Stimulated activated naive B cell treated with anti-CD40 and anti-IgM and Interleukin-4, amounts not matched to agents 10 μg/mL and 1 μg/mL and 100 μg/mL, for 72 hours (primary cell): ENCODE measurements at regions not wholly inside any gene's neighbourhood (a gene's known extent, or its start where the extent isn't known, plus 50 kb on each side); places are given as distances from the start of the nearest gene placed in this dataset.

Experiments used
- ATAC-seq, 2 donors: fragments of 150-1000 bp; cut with Tn5 transposase; replicated peaks; 2 replicates each; pipeline ENCODE4 v1.10.0; 2021; ENCODE audit warnings: moderate library complexity in 1 of 2
- DNase-seq: peaks from one replicate; pipeline ENCODE4 v3.0.0; 2021
- H3K27ac Mint-ChIP-seq: one replicate; pipeline ENCODE4 v1.8.0; 2022; ENCODE audit warnings: mild to moderate bottlenecking, mixed read lengths
- H3K27me3 Mint-ChIP-seq, 2 donors: one replicate each; pipeline ENCODE4 v1.8.0; 2022; ENCODE audit warnings: mixed read lengths in 2 of 2
- H3K36me3 Mint-ChIP-seq, 2 donors: one replicate each; pipeline ENCODE4 v1.8.0; 2022; ENCODE audit warnings: mixed read lengths in 2 of 2, mild to moderate bottlenecking in 1 of 2
- H3K4me1 Mint-ChIP-seq, 2 donors: one replicate each; pipeline ENCODE4 v1.8.0; 2022; ENCODE audit warnings: mixed read lengths in 2 of 2, mild to moderate bottlenecking in 1 of 2
- H3K4me3 Mint-ChIP-seq, 2 donors: one replicate each; pipeline ENCODE4 v1.8.0; 2022; ENCODE audit warnings: mild to moderate bottlenecking in 2 of 2, mixed read lengths in 2 of 2, moderate library complexity in 1 of 2
- H3K9me3 Mint-ChIP-seq, 2 donors: one replicate each; pipeline ENCODE4 v1.8.0; 2022; ENCODE audit warnings: mixed read lengths in 2 of 2, mild to moderate bottlenecking in 1 of 2

- ATAC-seq, result no peak
- Mint-ChIP-seq H3K27me3 (no peaks in the 10 kb centered on the region), H3K36me3 (no peaks in the 10 kb centered on the region), H3K4me3 (no peak overlapping the region), H3K27ac (no peak overlapping the region), H3K4me1 (no peaks in the 10 kb centered on the region), H3K9me3 (no peaks in the 10 kb centered on the region)
- DNase-seq, result no peak
Observed at GRCh38 chr5:130724658-130725057, 440.4 kb downstream of the HINT1 start.

DNA sequence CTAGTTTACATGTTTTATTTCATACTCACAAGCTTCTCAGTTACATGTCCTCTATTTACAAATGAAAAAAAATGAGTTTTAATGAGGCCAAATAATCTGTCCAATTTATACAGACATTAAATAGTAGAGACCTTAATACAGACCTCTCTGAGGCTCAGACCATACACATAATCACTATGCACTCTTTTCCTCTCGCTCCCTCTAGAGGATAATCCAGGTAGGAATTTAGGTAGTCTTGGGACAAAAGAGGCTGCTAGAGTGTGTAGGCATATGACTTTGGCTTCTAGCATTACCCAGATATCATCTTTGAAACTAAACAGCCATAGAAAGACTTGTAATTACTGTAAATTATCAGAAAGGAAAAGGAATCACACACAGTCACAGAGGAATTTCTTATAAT lies 444.7 kb downstream of the HINT1 start:
- Mint-ChIP-seq H3K9me3 (no peaks in the 10 kb centered on the region), H3K27me3 (peaks cover 0 to 10% of the 10 kb centered on the region in 2 donors), H3K4me1 (no peaks in the 10 kb centered on the region), H3K36me3 (no peaks in the 10 kb centered on the region), H3K4me3 (no peak overlapping the region), H3K27ac (no peak overlapping the region)
- DNase-seq, result no peak
- no peak for ATAC-seq

DNA sequence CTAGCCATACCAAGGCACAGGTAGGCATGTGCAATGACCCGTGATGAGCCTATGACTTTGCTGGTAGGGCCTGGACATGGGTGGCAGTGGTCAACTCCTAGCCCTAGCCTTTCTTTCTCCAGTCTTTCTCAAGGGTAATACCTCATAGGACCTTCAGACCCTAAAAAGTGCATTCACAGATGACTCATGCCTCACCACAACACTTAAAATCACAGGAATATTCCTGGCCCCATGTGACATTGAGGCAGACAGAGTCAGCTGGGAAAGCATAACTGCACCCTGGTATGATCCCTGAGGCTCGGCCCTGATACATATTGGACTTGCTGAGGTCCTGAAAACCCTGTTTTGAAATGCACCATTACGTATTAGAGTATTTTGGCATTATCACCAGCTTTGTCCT lies 449.5 kb downstream of the HINT1 start:
- no peak overlapping the region for H3K4me3 Mint-ChIP-seq
- DNase-seq (no peak), ATAC-seq (no peak)
- H3K27me3 Mint-ChIP-seq, result peaks cover 0 to 19% of the 10 kb centered on the region in 2 donors
- no peaks in the 10 kb centered on the region for H3K36me3 Mint-ChIP-seq
- H3K27ac Mint-ChIP-seq, result no peak overlapping the region
- no peaks in the 10 kb centered on the region for H3K4me1 Mint-ChIP-seq
- no peaks in the 10 kb centered on the region for H3K9me3 Mint-ChIP-seq

GRCh38 chr5:130714200-130714599 lies 450.9 kb downstream of the HINT1 start:
- H3K36me3 Mint-ChIP-seq, result no peaks in the 10 kb centered on the region
- H3K27me3 Mint-ChIP-seq, result peaks cover 0 to 17% of the 10 kb centered on the region in 2 donors
- DNase-seq, result no peak
- ATAC-seq, result no peak
- H3K4me1 Mint-ChIP-seq, result no peaks in the 10 kb centered on the region
- H3K27ac Mint-ChIP-seq, result no peak overlapping the region
- no peak overlapping the region for H3K4me3 Mint-ChIP-seq
- H3K9me3 Mint-ChIP-seq, result no peaks in the 10 kb centered on the region

DNA sequence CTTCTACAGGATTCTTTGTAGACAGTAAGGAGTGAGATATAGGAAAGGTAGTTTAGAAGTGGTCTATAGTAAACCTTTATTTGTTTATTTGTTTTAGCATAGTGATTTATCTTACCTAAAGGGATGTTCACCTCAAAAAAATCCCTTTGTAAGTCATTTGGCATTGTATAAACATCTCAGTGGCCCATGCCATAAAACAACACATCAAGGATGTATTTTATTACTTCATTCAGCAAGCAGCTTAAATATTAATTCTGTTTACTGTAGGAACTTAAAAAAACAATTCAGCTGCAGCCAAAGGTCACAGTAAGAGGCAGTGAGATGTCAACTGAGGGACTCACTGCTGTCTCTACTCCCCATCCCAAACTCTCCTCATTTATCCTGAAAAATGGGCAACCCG lies 452.7 kb downstream of the HINT1 start:
- H3K36me3 Mint-ChIP-seq, result no peaks in the 10 kb centered on the region
- H3K27ac Mint-ChIP-seq, result no peak overlapping the region
- no peak overlapping the region for H3K4me3 Mint-ChIP-seq
- no peaks in the 10 kb centered on the region for H3K9me3 Mint-ChIP-seq
- DNase-seq, result no peak
- H3K4me1 Mint-ChIP-seq, result no peaks in the 10 kb centered on the region
- H3K27me3 Mint-ChIP-seq, result peaks cover 0 to 9% of the 10 kb centered on the region in 2 donors
- ATAC-seq, result no peak

DNA sequence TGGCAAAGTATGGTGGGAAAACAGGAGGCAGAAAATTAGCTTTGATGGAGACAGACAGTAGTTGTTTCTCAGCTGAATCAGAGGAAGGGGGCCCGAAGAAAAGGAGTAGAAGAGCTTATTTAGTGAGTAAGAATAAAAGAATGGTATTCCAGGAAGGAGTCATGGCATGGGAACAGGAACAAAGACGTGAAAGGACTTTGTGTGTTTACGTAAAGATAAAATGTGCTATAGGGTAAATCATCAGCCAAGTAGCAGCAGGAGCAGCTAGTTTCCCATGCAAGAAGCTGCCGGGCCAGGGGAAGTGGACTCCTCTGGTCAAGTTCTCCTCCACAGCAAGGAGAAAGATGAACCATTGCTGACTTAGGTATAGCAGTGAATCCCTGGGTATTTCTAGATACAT lies 454.5 kb downstream of the HINT1 start:
- no peak for ATAC-seq
- DNase-seq, result no peak
- peaks cover 0 to 9% of the 10 kb centered on the region in 2 donors for H3K27me3 Mint-ChIP-seq
- no peak overlapping the region for H3K27ac Mint-ChIP-seq
- H3K36me3 Mint-ChIP-seq, result no peaks in the 10 kb centered on the region
- no peak overlapping the region for H3K4me3 Mint-ChIP-seq
- H3K4me1 Mint-ChIP-seq, result no peaks in the 10 kb centered on the region
- no peaks in the 10 kb centered on the region for H3K9me3 Mint-ChIP-seq

GRCh38 chr5:130708754-130709153 lies 456.3 kb downstream of the HINT1 start:
- DNase-seq (no peak), ATAC-seq (no peak)
- H3K4me3 Mint-ChIP-seq, result no peak overlapping the region
- H3K36me3 Mint-ChIP-seq, result no peaks in the 10 kb centered on the region
- no peaks in the 10 kb centered on the region for H3K9me3 Mint-ChIP-seq
- no peak overlapping the region for H3K27ac Mint-ChIP-seq
- H3K4me1 Mint-ChIP-seq, result no peaks in the 10 kb centered on the region
- no peaks in the 10 kb centered on the region for H3K27me3 Mint-ChIP-seq

DNA sequence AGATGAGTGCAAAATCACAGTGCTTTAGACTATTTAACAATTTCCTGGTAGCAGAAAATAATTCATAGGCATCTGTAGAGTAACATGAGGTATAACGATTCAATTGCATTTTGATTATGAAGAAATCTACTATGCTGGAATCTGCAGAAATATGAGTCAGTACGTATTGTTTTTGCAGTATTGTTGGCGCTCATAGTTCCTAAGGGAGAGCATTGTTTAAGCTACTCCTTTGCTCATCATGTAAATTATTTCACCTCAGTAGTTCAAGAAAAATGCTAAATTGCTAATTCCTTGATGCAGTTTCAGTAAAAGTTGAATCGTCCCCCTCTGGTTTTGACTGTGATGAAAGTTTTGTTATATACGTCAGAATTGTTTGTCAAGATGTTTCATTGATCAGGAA lies 458.4 kb downstream of the HINT1 start:
- H3K27ac Mint-ChIP-seq, result no peak overlapping the region
- no peak overlapping the region for H3K4me3 Mint-ChIP-seq
- ATAC-seq (no peak), DNase-seq (no peak)
- no peaks in the 10 kb centered on the region for H3K36me3 Mint-ChIP-seq
- H3K9me3 Mint-ChIP-seq, result peaks cover 0 to 5% of the 10 kb centered on the region in 2 donors
- H3K4me1 Mint-ChIP-seq, result no peaks in the 10 kb centered on the region
- H3K27me3 Mint-ChIP-seq, result no peaks in the 10 kb centered on the region

- no peaks in the 10 kb centered on the region for H3K27me3 Mint-ChIP-seq
- no peak overlapping the region for H3K27ac Mint-ChIP-seq
- no peaks in the 10 kb centered on the region for H3K36me3 Mint-ChIP-seq
- ATAC-seq (no peak), DNase-seq (no peak)
- peaks cover 0 to 5% of the 10 kb centered on the region in 2 donors for H3K9me3 Mint-ChIP-seq
- no peaks in the 10 kb centered on the region for H3K4me1 Mint-ChIP-seq
- no peak overlapping the region for H3K4me3 Mint-ChIP-seq
Observed at GRCh38 chr5:130705368-130705767, 459.7 kb downstream of the HINT1 start.

DNA sequence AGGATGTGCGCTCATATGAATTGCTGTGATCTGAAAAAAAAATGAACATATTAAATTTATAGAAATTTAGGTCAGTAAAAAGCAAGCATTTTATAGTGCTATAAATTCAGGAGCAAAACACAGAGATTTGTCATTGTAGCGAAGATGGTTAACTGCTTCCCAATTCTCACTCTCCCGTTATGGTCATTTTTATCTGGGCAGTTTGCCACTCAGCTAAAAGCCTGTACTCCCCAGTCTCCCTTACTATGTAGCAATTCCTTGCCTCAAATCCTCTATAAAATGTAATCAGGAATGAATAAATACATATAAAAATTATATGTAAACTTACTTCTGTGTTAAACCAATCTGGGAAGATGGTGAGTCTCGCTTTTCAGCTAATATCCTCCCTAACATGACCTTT lies 471.5 kb downstream of the HINT1 start:
- Mint-ChIP-seq H3K4me3 (no peak overlapping the region), H3K36me3 (no peaks in the 10 kb centered on the region), H3K27me3 (peaks cover 0 to 6% of the 10 kb centered on the region in 2 donors), H3K27ac (no peak overlapping the region), H3K9me3 (peaks cover 0 to 2% of the 10 kb centered on the region in 2 donors), H3K4me1 (no peaks in the 10 kb centered on the region)
- DNase-seq (no peak), ATAC-seq (no peak)

DNA sequence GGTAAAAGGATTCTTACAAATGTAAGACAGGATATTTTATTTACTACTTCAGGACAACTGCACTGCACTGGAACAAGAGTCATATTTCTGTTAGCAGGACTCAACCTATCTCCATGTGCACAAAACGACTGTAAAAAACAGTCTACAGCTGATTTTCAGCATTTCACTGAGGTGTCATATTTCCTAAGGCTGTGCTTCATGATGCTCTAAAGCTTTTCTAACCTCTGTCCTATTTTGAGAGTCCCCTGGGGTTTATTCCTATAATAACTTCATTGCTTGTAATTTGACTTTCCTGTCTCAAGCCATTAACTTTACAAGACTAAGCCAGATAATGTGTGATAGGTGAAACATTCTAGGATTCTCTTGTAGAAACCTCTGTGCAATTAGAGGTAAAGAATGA lies 472.3 kb downstream of the HINT1 start:
- Mint-ChIP-seq H3K9me3 (no peaks in the 10 kb centered on the region), H3K27ac (no peak overlapping the region), H3K27me3 (peaks cover 0 to 6% of the 10 kb centered on the region in 2 donors), H3K4me1 (no peaks in the 10 kb centered on the region), H3K4me3 (no peak overlapping the region), H3K36me3 (no peaks in the 10 kb centered on the region)
- no peak for DNase-seq
- ATAC-seq, result no peak

DNA sequence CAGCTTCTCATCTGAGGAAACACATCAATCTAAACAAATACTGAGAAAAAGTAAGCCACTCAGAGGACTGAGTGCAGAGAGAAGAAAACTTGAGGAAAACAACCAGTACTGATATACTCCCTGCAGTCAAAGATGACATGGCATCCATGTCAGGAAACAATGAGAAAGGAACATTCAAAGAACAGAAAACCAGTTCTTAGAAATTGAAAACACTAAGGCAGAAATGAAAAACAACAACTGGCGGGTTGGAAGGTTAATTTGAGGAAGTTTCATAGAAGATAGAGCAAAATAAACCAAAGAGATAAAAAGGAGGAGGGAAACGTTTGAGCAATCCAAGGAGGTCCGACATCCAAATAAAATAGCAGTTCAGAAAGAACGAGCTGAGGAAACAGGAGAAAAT lies 475.2 kb downstream of the HINT1 start:
- Mint-ChIP-seq H3K27me3 (peaks cover 0 to 6% of the 10 kb centered on the region in 2 donors), H3K9me3 (peaks cover 0 to 2% of the 10 kb centered on the region in 2 donors), H3K36me3 (no peaks in the 10 kb centered on the region), H3K4me3 (no peak overlapping the region), H3K27ac (no peak overlapping the region), H3K4me1 (no peaks in the 10 kb centered on the region)
- DNase-seq (no peak), ATAC-seq (no peak)

DNA sequence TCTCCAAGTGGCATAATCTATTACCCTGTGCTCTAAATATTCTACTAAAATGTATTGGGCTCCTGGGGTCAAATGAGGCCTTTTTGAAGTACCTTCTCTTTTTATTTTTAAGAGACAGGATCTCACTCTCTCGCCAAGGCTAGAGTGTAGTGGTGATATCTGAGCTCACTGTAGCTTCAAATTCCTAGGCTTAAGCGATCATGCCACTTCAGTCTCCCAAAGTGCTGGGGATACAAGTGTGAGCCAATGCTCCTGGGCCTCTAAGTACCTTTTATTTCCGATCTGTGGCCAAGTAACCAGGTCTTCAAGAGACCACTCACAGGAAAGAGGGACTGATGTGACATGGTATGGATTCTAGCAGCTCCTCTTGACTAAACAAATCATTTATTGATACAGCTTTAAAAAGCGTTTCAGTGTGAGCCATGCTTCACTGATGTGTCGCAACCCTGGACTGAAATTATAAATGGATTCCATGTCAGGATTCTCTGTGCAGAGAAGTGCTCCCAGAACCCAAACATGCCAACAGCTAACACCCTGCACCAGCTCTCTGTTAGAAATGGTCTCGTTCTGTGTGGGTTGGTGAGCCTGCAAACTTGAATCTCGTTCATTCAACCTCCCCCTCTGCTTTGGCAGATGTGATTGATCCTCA lies 477.8 kb downstream of the HINT1 start:
- no peaks in the 10 kb centered on the region for H3K4me1 Mint-ChIP-seq
- peaks cover 0 to 6% of the 10 kb centered on the region in 2 donors for H3K27me3 Mint-ChIP-seq
- no peak overlapping the region for H3K27ac Mint-ChIP-seq
- no peak for DNase-seq
- no peak overlapping the region for H3K4me3 Mint-ChIP-seq
- H3K36me3 Mint-ChIP-seq, result no peaks in the 10 kb centered on the region
- H3K9me3 Mint-ChIP-seq, result peaks cover 0 to 2% of the 10 kb centered on the region in 2 donors
- ATAC-seq, result no peak

- no peak overlapping the region for H3K27ac Mint-ChIP-seq
- ATAC-seq, result no peak
- H3K36me3 Mint-ChIP-seq, result no peaks in the 10 kb centered on the region
- H3K4me3 Mint-ChIP-seq, result no peak overlapping the region
- peaks cover 0 to 2% of the 10 kb centered on the region in 2 donors for H3K9me3 Mint-ChIP-seq
- DNase-seq, result no peak
- no peaks in the 10 kb centered on the region for H3K27me3 Mint-ChIP-seq
- no peaks in the 10 kb centered on the region for H3K4me1 Mint-ChIP-seq
Observed at GRCh38 chr5:130678637-130679036, 486.4 kb downstream of the HINT1 start.

- Mint-ChIP-seq H3K4me1 (no peaks in the 10 kb centered on the region), H3K36me3 (no peaks in the 10 kb centered on the region), H3K4me3 (no peak overlapping the region), H3K27me3 (no peaks in the 10 kb centered on the region), H3K27ac (no peak overlapping the region), H3K9me3 (peaks cover 0 to 4% of the 10 kb centered on the region in 2 donors)
- ATAC-seq, result no peak
- DNase-seq, result no peak
Observed at GRCh38 chr5:130666462-130666861, 498.6 kb downstream of the HINT1 start.

- no peak for DNase-seq
- Mint-ChIP-seq H3K27ac (no peak overlapping the region), H3K27me3 (peaks cover 5% of the 10 kb centered on the region in 2 donors), H3K9me3 (no peaks in the 10 kb centered on the region), H3K4me1 (no peaks in the 10 kb centered on the region), H3K36me3 (no peaks in the 10 kb centered on the region), H3K4me3 (no peak overlapping the region)
- no peak for ATAC-seq
Observed at GRCh38 chr5:130652176-130652575, 512.9 kb downstream of the HINT1 start.
